ENCODE measurements at regions not wholly inside any gene's neighbourhood (a gene's known extent, or its start where the extent isn't known, plus 50 kb on each side); places are given as distances from the start of the nearest gene placed in this dataset.

- no peak for TF ChIP-seq CTCF (IDR thresholded peaks at IDR 0.05)
- TF ChIP-seq POLR2A (IDR thresholded peaks at IDR 0.05) = no peak
Measured at GRCh38 chr12:97903356-97903755, 440.8 kb downstream of the RMST start.

Measured in thyroid gland (tissue), 4 donors.